Esophagus (tissue), 2 donors: ENCODE measurements at regions not wholly inside any gene's neighbourhood (a gene's known extent, or its start where the extent isn't known, plus 50 kb on each side); places are given as distances from the start of the nearest gene placed in this dataset.

Experiments
- H3K27ac ChIP-seq, 2 donors: one replicate each; pipeline ENCODE4 v1.5.1; 2013; ENCODE audit warnings: low read depth in 2 of 2, mild to moderate bottlenecking in 2 of 2, inconsistent platforms in 1 of 2, low read length in 1 of 2, moderate library complexity in 1 of 2
- H3K27me3 ChIP-seq, 2 donors: one replicate each; pipeline ENCODE4 v1.6.1; 2013; ENCODE audit warnings: low read length in 2 of 2, control low read depth in 1 of 2, mild to moderate bottlenecking in 1 of 2; ENCODE audit not compliant: insufficient read depth in 2 of 2, control insufficient read depth in 1 of 2
- H3K36me3 ChIP-seq, 2 donors: one replicate each; pipeline ENCODE4 v1.6.1; 2013; ENCODE audit warnings: low read length in 1 of 2; ENCODE audit not compliant: control insufficient read depth in 2 of 2, insufficient read depth in 2 of 2
- H3K4me1 ChIP-seq, 2 donors: one replicate each; pipeline ENCODE4 v1.6.1; 2013; ENCODE audit warnings: low read length in 1 of 2; ENCODE audit not compliant: control insufficient read depth in 2 of 2, insufficient read depth in 2 of 2
- H3K4me3 ChIP-seq, 2 donors: one replicate each; pipeline ENCODE4 v1.5.1; 2013; ENCODE audit warnings: low read length in 2 of 2, mild to moderate bottlenecking in 2 of 2, low read depth in 1 of 2, moderate library complexity in 1 of 2
- H3K9me3 ChIP-seq, 2 donors: one replicate each; pipeline ENCODE4 v1.6.1; 2013; ENCODE audit warnings: mild to moderate bottlenecking in 2 of 2, low read depth in 1 of 2, low read length in 1 of 2, moderate library complexity in 1 of 2; ENCODE audit not compliant: control insufficient read depth in 2 of 2, insufficient read depth in 1 of 2
- WGBS, 2 donors: extraction: QIAGEN DNeasy Blood & Tissue Kit; methylation state at CpG; one replicate each; pipeline ENCODE4 v1.1.7; 2013; 5-methylcytosine and 5-hydroxymethylcytosine counted together
- donor health status: healthy with polysubstance abuse.
- donor health status: Bipolar disorder and iron deficiency.

- H3K27me3 ChIP-seq: no peaks in the 10 kb centered on the region
- no peaks in the 10 kb centered on the region for H3K36me3 ChIP-seq
- no peaks in the 10 kb centered on the region for H3K4me1 ChIP-seq
- H3K9me3 ChIP-seq: no peaks in the 10 kb centered on the region
- no peak overlapping the region for H3K4me3 ChIP-seq
- H3K27ac ChIP-seq: no peak overlapping the region
- 60 to 73% methylated on average over 2 of the region's 2 CpGs for WGBS, 2 donors
Measured at GRCh38 chr6:90663106-90663505, 76.2 kb upstream of the MAP3K7 start.

- Histone ChIP-seq H3K27me3 (no peaks in the 10 kb centered on the region), H3K4me1 (no peaks in the 10 kb centered on the region), H3K27ac (no peak overlapping the region), H3K9me3 (no peaks in the 10 kb centered on the region), H3K36me3 (no peaks in the 10 kb centered on the region), H3K4me3 (no peak overlapping the region)
Measured at GRCh38 chr6:90660931-90661330, 74.1 kb upstream of the MAP3K7 start.

GRCh38 chr6:90658497-90658896 lies 71.6 kb upstream of the MAP3K7 start:
- H3K27ac ChIP-seq: no peak overlapping the region

GRCh38 chr6:90656325-90656724 lies 69.5 kb upstream of the MAP3K7 start:
- H3K27ac ChIP-seq: no peak overlapping the region
- no peaks in the 10 kb centered on the region for H3K4me1 ChIP-seq
- peaks cover 0 to 2% of the 10 kb centered on the region in 2 donors for H3K27me3 ChIP-seq
- no peaks in the 10 kb centered on the region for H3K36me3 ChIP-seq
- H3K4me3 ChIP-seq: no peak overlapping the region
- peaks cover 0 to 2% of the 10 kb centered on the region in 2 donors for H3K9me3 ChIP-seq
- 15% methylated on average over 1 of the region's 1 CpG for WGBS, 2 donors

More at GRCh38 chr6:90658497-90658896, 71.6 kb upstream of the MAP3K7 start:
- peaks cover 0 to 2% of the 10 kb centered on the region in 2 donors for H3K9me3 ChIP-seq
- no peaks in the 10 kb centered on the region for H3K4me1 ChIP-seq
- 63 to 66% methylated on average over 5 of the region's 5 CpGs for WGBS, 2 donors
- H3K27me3 ChIP-seq: peaks cover 0 to 2% of the 10 kb centered on the region in 2 donors
- H3K4me3 ChIP-seq: no peak overlapping the region
- H3K36me3 ChIP-seq: no peaks in the 10 kb centered on the region

- Histone ChIP-seq H3K4me1 (no peaks in the 10 kb centered on the region), H3K4me3 (no peak overlapping the region), H3K27me3 (peaks cover 0 to 2% of the 10 kb centered on the region in 2 donors), H3K9me3 (peaks cover 0 to 2% of the 10 kb centered on the region in 2 donors), H3K27ac (no peak overlapping the region), H3K36me3 (no peaks in the 10 kb centered on the region)
- WGBS, 2 donors: 86 to 88% methylated on average over 5 of the region's 5 CpGs
Measured at GRCh38 chr6:90654806-90655205, 67.9 kb upstream of the MAP3K7 start.

GRCh38 chr6:90654166-90654565 lies 67.3 kb upstream of the MAP3K7 start:
- Histone ChIP-seq H3K9me3 (peaks cover 0 to 2% of the 10 kb centered on the region in 2 donors), H3K27ac (no peak overlapping the region), H3K36me3 (no peaks in the 10 kb centered on the region), H3K27me3 (peaks cover 0 to 2% of the 10 kb centered on the region in 2 donors), H3K4me3 (no peak overlapping the region), H3K4me1 (no peaks in the 10 kb centered on the region)
- 58 to 61% methylated on average over 8 of the region's 8 CpGs for WGBS, 2 donors

- peaks cover 0 to 2% of the 10 kb centered on the region in 2 donors for H3K27me3 ChIP-seq
- no peak overlapping the region for H3K27ac ChIP-seq
- 59 to 70% methylated on average over 5 of the region's 5 CpGs for WGBS, 2 donors
Measured at GRCh38 chr6:90653750-90654149, 66.9 kb upstream of the MAP3K7 start.

GRCh38 chr6:90650041-90650940 lies 63.4 kb upstream of the MAP3K7 start:
- Histone ChIP-seq H3K27ac (no peak overlapping the region), H3K9me3 (peaks cover 0 to under 1% of the 10 kb centered on the region in 2 donors), H3K4me3 (no peak overlapping the region), H3K36me3 (no peaks in the 10 kb centered on the region), H3K4me1 (no peaks in the 10 kb centered on the region), H3K27me3 (peaks cover 0 to 2% of the 10 kb centered on the region in 2 donors)
- WGBS, 2 donors: 52 to 56% methylated on average over 8 of the region's 8 CpGs

More at GRCh38 chr6:90653750-90654149, 66.9 kb upstream of the MAP3K7 start:
- Histone ChIP-seq H3K4me3 (no peak overlapping the region), H3K4me1 (no peaks in the 10 kb centered on the region), H3K36me3 (no peaks in the 10 kb centered on the region), H3K9me3 (peaks cover 0 to 2% of the 10 kb centered on the region in 2 donors)

GRCh38 chr6:90648873-90649272 lies 62.0 kb upstream of the MAP3K7 start:
- no peaks in the 10 kb centered on the region for H3K27me3 ChIP-seq
- WGBS, 2 donors: 79 to 81% methylated on average over 1 of the region's 1 CpG
- no peaks in the 10 kb centered on the region for H3K36me3 ChIP-seq
- no peak overlapping the region for H3K4me3 ChIP-seq
- no peaks in the 10 kb centered on the region for H3K4me1 ChIP-seq
- no peak overlapping the region for H3K27ac ChIP-seq
- no peaks in the 10 kb centered on the region for H3K9me3 ChIP-seq

- WGBS, 2 donors: 39 to 45% methylated on average over 1 of the region's 1 CpG
- Histone ChIP-seq H3K36me3 (no peaks in the 10 kb centered on the region), H3K9me3 (no peaks in the 10 kb centered on the region), H3K27ac (no peak overlapping the region), H3K4me3 (no peak overlapping the region), H3K4me1 (no peaks in the 10 kb centered on the region), H3K27me3 (no peaks in the 10 kb centered on the region)
Measured at GRCh38 chr6:90646940-90647339, 60.1 kb upstream of the MAP3K7 start.
